ENCODE measurements at regions not wholly inside any gene's neighbourhood (a gene's known extent, or its start where the extent isn't known, plus 50 kb on each side); places are given as distances from the start of the nearest gene placed in this dataset.
A peak's percentile ranks its signal among the peaks of the same experiment; 100 is the strongest.

- Histone ChIP-seq H3K4me1 (no peaks in the 10 kb centered on the region), H3K27ac (no peak overlapping the region), H3K36me3 (no peaks in the 10 kb centered on the region), H3K27me3 (no peaks in the 10 kb centered on the region), H3K9me3 (no peaks in the 10 kb centered on the region), H3K4me3 (no peak overlapping the region)
- no peak for ATAC-seq
- no peak for TF ChIP-seq CTCF (IDR thresholded peaks at IDR 0.05)
- peak; percentile 47 for DNase-seq
- intact Hi-C loops (cut with DNase I), result no loop called here
Measured at GRCh38 chr2:128490881-128491691, 172.4 kb upstream of the HS6ST1 start.

- Histone ChIP-seq H3K27me3 (no peaks in the 10 kb centered on the region), H3K9me3 (no peaks in the 10 kb centered on the region), H3K4me1 (no peaks in the 10 kb centered on the region), H3K36me3 (no peaks in the 10 kb centered on the region), H3K4me3 (no peak overlapping the region), H3K27ac (no peak overlapping the region)
- ATAC-seq (no peak), DNase-seq (peak; percentile 19)
- intact Hi-C loops (cut with DNase I), result no loop called here
- no peak for TF ChIP-seq CTCF (IDR thresholded peaks at IDR 0.05)
Measured at GRCh38 chr2:128491692-128492244, 173.1 kb upstream of the HS6ST1 start.

GRCh38 chr2:128492966-128493811 is 174.5 kb upstream of the HS6ST1 start:
- Histone ChIP-seq H3K4me1 (no peaks in the 10 kb centered on the region), H3K27ac (no peak overlapping the region), H3K9me3 (no peaks in the 10 kb centered on the region), H3K4me3 (no peak overlapping the region), H3K36me3 (no peaks in the 10 kb centered on the region), H3K27me3 (no peaks in the 10 kb centered on the region)
- no peak for TF ChIP-seq CTCF (IDR thresholded peaks at IDR 0.05)
- ATAC-seq, result no peak
- intact Hi-C loops (cut with DNase I), result no loop called here
- DNase-seq, result peak; percentile 57

- H3K27me3 ChIP-seq, result no peaks in the 10 kb centered on the region
- H3K4me1 ChIP-seq, result no peaks in the 10 kb centered on the region
- H3K36me3 ChIP-seq, result no peaks in the 10 kb centered on the region
- intact Hi-C loops (cut with DNase I), result no loop called here
- no peak overlapping the region for H3K27ac ChIP-seq
- DNase-seq, result no peak
- H3K4me3 ChIP-seq, result no peak overlapping the region
- no peaks in the 10 kb centered on the region for H3K9me3 ChIP-seq
- no peak for ATAC-seq
- no peak for TF ChIP-seq CTCF (IDR thresholded peaks at IDR 0.05)
Measured at GRCh38 chr2:128493880-128494279, 175.2 kb upstream of the HS6ST1 start.

GRCh38 chr2:128494307-128494639 is 175.6 kb upstream of the HS6ST1 start:
- intact Hi-C loops (cut with DNase I), result no loop called here
- no peak overlapping the region for H3K4me3 ChIP-seq
- H3K27me3 ChIP-seq, result no peaks in the 10 kb centered on the region
- DNase-seq (no peak), ATAC-seq (no peak)
- H3K27ac ChIP-seq, result no peak overlapping the region
- no peaks in the 10 kb centered on the region for H3K36me3 ChIP-seq
- H3K4me1 ChIP-seq, result no peaks in the 10 kb centered on the region
- no peak for TF ChIP-seq CTCF (IDR thresholded peaks at IDR 0.05)
- H3K9me3 ChIP-seq, result no peaks in the 10 kb centered on the region
